Activated naive CD8-positive, alpha-beta T cell treated with anti-CD3 and anti-CD28 coated beads, Interleukin-2, amount 50 U/mL, for 24 hours (primary cell): ENCODE measurements at regions not wholly inside any gene's neighbourhood (a gene's known extent, or its start where the extent isn't known, plus 50 kb on each side); places are given as distances from the start of the nearest gene placed in this dataset.

Experiments
- ATAC-seq: fragments of 150-1000 bp; cut with Tn5 transposase; one replicate; pipeline ENCODE4 v1.10.0; 2021
- DNase-seq: peaks from one replicate; pipeline ENCODE4 v3.0.0; 2021
- H3K27ac Mint-ChIP-seq: one replicate; pipeline ENCODE4 v1.8.0; 2021; ENCODE audit warnings: mild to moderate bottlenecking, mixed read lengths
- H3K27me3 Mint-ChIP-seq: one replicate; pipeline ENCODE4 v1.8.0; 2021; ENCODE audit warnings: mixed read lengths
- H3K36me3 Mint-ChIP-seq: one replicate; pipeline ENCODE4 v1.8.0; 2021; ENCODE audit warnings: low read depth, mixed read lengths
- H3K4me1 Mint-ChIP-seq: one replicate; pipeline ENCODE4 v1.8.0; 2021; ENCODE audit warnings: mixed read lengths
- H3K4me3 Mint-ChIP-seq: one replicate; pipeline ENCODE4 v1.8.0; 2021; ENCODE audit warnings: mild to moderate bottlenecking, moderate library complexity, mixed read lengths
- H3K9me3 Mint-ChIP-seq: one replicate; pipeline ENCODE4 v1.8.0; 2021; ENCODE audit warnings: mixed read lengths

GRCh38 chr11:116065191-116065895, 561.1 kb upstream of the CADM1 start:
- Mint-ChIP-seq H3K4me3 (no peak overlapping the region), H3K9me3 (no peaks in the 10 kb centered on the region), H3K27me3 (peaks cover 7% of the 10 kb centered on the region), H3K36me3 (no peaks in the 10 kb centered on the region), H3K27ac (no peak overlapping the region), H3K4me1 (no peaks in the 10 kb centered on the region)
- DNase-seq = no peak
- no peak for ATAC-seq

GRCh38 chr11:116062490-116063171, 558.4 kb upstream of the CADM1 start:
- Mint-ChIP-seq H3K9me3 (no peaks in the 10 kb centered on the region), H3K27ac (no peak overlapping the region), H3K4me3 (no peak overlapping the region), H3K36me3 (no peaks in the 10 kb centered on the region), H3K4me1 (no peaks in the 10 kb centered on the region), H3K27me3 (peaks cover 7% of the 10 kb centered on the region)
- DNase-seq (no peak), ATAC-seq (no peak)

GRCh38 chr11:116062129-116062489, 557.9 kb upstream of the CADM1 start:
- ATAC-seq = no peak
- H3K4me1 Mint-ChIP-seq = no peaks in the 10 kb centered on the region
- no peak overlapping the region for H3K27ac Mint-ChIP-seq
- H3K36me3 Mint-ChIP-seq = no peaks in the 10 kb centered on the region
- H3K27me3 Mint-ChIP-seq = peaks cover 7% of the 10 kb centered on the region
- no peak for DNase-seq
- no peak overlapping the region for H3K4me3 Mint-ChIP-seq
- H3K9me3 Mint-ChIP-seq = no peaks in the 10 kb centered on the region

- Mint-ChIP-seq H3K4me3 (no peak overlapping the region), H3K36me3 (no peaks in the 10 kb centered on the region), H3K27me3 (peaks cover 7% of the 10 kb centered on the region), H3K9me3 (no peaks in the 10 kb centered on the region), H3K27ac (no peak overlapping the region), H3K4me1 (no peaks in the 10 kb centered on the region)
- ATAC-seq (no peak), DNase-seq (no peak)
These were observed 557.1 kb upstream of the CADM1 start for GRCh38 chr11:116061322-116061721.

GRCh38 chr11:116059919-116060318, 555.7 kb upstream of the CADM1 start:
- H3K9me3 Mint-ChIP-seq = no peaks in the 10 kb centered on the region

GRCh38 chr11:116057000-116057399, 552.8 kb upstream of the CADM1 start:
- Mint-ChIP-seq H3K36me3 (no peaks in the 10 kb centered on the region), H3K27me3 (peaks cover 4% of the 10 kb centered on the region), H3K27ac (no peak overlapping the region), H3K9me3 (no peaks in the 10 kb centered on the region), H3K4me3 (no peak overlapping the region), H3K4me1 (no peaks in the 10 kb centered on the region)
- DNase-seq = no peak
- no peak for ATAC-seq

More at GRCh38 chr11:116059919-116060318, 555.7 kb upstream of the CADM1 start:
- ATAC-seq (no peak), DNase-seq (no peak)
- no peak overlapping the region for H3K27ac Mint-ChIP-seq
- H3K36me3 Mint-ChIP-seq = no peaks in the 10 kb centered on the region
- H3K4me3 Mint-ChIP-seq = no peak overlapping the region
- H3K27me3 Mint-ChIP-seq = peaks cover 4% of the 10 kb centered on the region
- no peaks in the 10 kb centered on the region for H3K4me1 Mint-ChIP-seq

GRCh38 chr11:116055064-116055463, 550.8 kb upstream of the CADM1 start:
- no peaks in the 10 kb centered on the region for H3K4me1 Mint-ChIP-seq

GRCh38 chr11:116053548-116053919, 549.3 kb upstream of the CADM1 start:
- H3K27me3 Mint-ChIP-seq = no peaks in the 10 kb centered on the region
- ATAC-seq (no peak), DNase-seq (no peak)
- no peaks in the 10 kb centered on the region for H3K36me3 Mint-ChIP-seq
- no peak overlapping the region for H3K27ac Mint-ChIP-seq
- H3K9me3 Mint-ChIP-seq = no peaks in the 10 kb centered on the region
- H3K4me1 Mint-ChIP-seq = no peaks in the 10 kb centered on the region
- H3K4me3 Mint-ChIP-seq = no peak overlapping the region

More at GRCh38 chr11:116055064-116055463, 550.8 kb upstream of the CADM1 start:
- Mint-ChIP-seq H3K4me3 (no peak overlapping the region), H3K27me3 (no peaks in the 10 kb centered on the region), H3K9me3 (no peaks in the 10 kb centered on the region), H3K27ac (no peak overlapping the region), H3K36me3 (no peaks in the 10 kb centered on the region)
- ATAC-seq (no peak), DNase-seq (no peak)

GRCh38 chr11:116052603-116053547, 548.7 kb upstream of the CADM1 start:
- DNase-seq (no peak), ATAC-seq (no peak)
- Mint-ChIP-seq H3K4me1 (no peaks in the 10 kb centered on the region), H3K27me3 (no peaks in the 10 kb centered on the region), H3K27ac (no peak overlapping the region), H3K4me3 (no peak overlapping the region), H3K9me3 (no peaks in the 10 kb centered on the region), H3K36me3 (no peaks in the 10 kb centered on the region)

- no peaks in the 10 kb centered on the region for H3K4me1 Mint-ChIP-seq
- no peaks in the 10 kb centered on the region for H3K9me3 Mint-ChIP-seq
- H3K36me3 Mint-ChIP-seq = no peaks in the 10 kb centered on the region
- H3K27ac Mint-ChIP-seq = no peak overlapping the region
- DNase-seq (no peak), ATAC-seq (no peak)
- no peak overlapping the region for H3K4me3 Mint-ChIP-seq
- no peaks in the 10 kb centered on the region for H3K27me3 Mint-ChIP-seq
These were observed 547.3 kb upstream of the CADM1 start for GRCh38 chr11:116051494-116051893.

GRCh38 chr11:116049383-116049782, 545.2 kb upstream of the CADM1 start:
- no peak overlapping the region for H3K27ac Mint-ChIP-seq
- no peaks in the 10 kb centered on the region for H3K9me3 Mint-ChIP-seq
- H3K27me3 Mint-ChIP-seq = no peaks in the 10 kb centered on the region
- no peak overlapping the region for H3K4me3 Mint-ChIP-seq
- no peaks in the 10 kb centered on the region for H3K4me1 Mint-ChIP-seq
- DNase-seq (no peak), ATAC-seq (no peak)
- H3K36me3 Mint-ChIP-seq = no peaks in the 10 kb centered on the region

- Mint-ChIP-seq H3K9me3 (no peaks in the 10 kb centered on the region), H3K4me3 (no peak overlapping the region), H3K27me3 (no peaks in the 10 kb centered on the region), H3K4me1 (no peaks in the 10 kb centered on the region), H3K36me3 (no peaks in the 10 kb centered on the region), H3K27ac (no peak overlapping the region)
- ATAC-seq (no peak), DNase-seq (no peak)
These were observed 541.9 kb upstream of the CADM1 start for GRCh38 chr11:116046127-116046526.

GRCh38 chr11:116044941-116045340, 540.7 kb upstream of the CADM1 start:
- Mint-ChIP-seq H3K27ac (no peak overlapping the region), H3K27me3 (no peaks in the 10 kb centered on the region), H3K4me1 (no peaks in the 10 kb centered on the region), H3K9me3 (no peaks in the 10 kb centered on the region), H3K4me3 (no peak overlapping the region), H3K36me3 (no peaks in the 10 kb centered on the region)
- ATAC-seq = no peak
- DNase-seq = no peak

- H3K27ac Mint-ChIP-seq = no peak overlapping the region
- ATAC-seq = no peak
- no peaks in the 10 kb centered on the region for H3K27me3 Mint-ChIP-seq
- no peaks in the 10 kb centered on the region for H3K9me3 Mint-ChIP-seq
- no peak for DNase-seq
- H3K36me3 Mint-ChIP-seq = no peaks in the 10 kb centered on the region
- H3K4me3 Mint-ChIP-seq = no peak overlapping the region
- no peaks in the 10 kb centered on the region for H3K4me1 Mint-ChIP-seq
These were observed 540.3 kb upstream of the CADM1 start for GRCh38 chr11:116044520-116044919.

- Mint-ChIP-seq H3K36me3 (no peaks in the 10 kb centered on the region), H3K27ac (no peak overlapping the region), H3K9me3 (no peaks in the 10 kb centered on the region), H3K4me1 (no peaks in the 10 kb centered on the region), H3K4me3 (no peak overlapping the region), H3K27me3 (no peaks in the 10 kb centered on the region)
- ATAC-seq = no peak
- no peak for DNase-seq
These were observed 539.6 kb upstream of the CADM1 start for GRCh38 chr11:116043857-116044256.
